SHP77 treated with DMSO at 0.1 percent for 48 hours (cell line): ENCODE measurements at regions not wholly inside any gene's neighbourhood (a gene's known extent, or its start where the extent isn't known, plus 50 kb on each side); places are given as distances from the start of the nearest gene placed in this dataset.
"Not testable (repeated sequence)": the region's sequence is repeated elsewhere in the genome, so short reads cannot be mapped to it uniquely, and the experiment has no call there.

Source experiments
- DNase-seq: peaks from one replicate; lab custom pipeline; 2025; lab: John Stamatoyannopoulos, UW

DNA sequence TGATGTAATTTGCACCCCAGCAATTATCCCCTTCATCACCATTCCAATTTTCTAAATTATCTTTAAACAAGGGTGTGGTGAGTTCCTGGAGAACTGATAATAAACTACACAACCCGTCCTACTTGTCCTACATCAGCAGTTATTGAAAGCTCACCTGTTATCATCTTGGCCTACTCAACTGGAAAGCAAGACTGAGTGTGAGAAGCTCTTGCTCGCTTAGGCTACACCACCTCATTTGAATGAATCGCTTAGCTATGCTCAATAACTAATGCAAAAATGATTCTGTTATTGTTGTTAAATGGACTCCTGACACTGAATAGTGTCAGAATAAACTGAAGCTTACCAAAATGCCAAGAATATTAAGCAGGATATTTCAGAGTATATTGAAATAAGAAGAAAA lies 115.4 kb upstream of the BTG1 start:
- no peak for DNase-seq

DNA sequence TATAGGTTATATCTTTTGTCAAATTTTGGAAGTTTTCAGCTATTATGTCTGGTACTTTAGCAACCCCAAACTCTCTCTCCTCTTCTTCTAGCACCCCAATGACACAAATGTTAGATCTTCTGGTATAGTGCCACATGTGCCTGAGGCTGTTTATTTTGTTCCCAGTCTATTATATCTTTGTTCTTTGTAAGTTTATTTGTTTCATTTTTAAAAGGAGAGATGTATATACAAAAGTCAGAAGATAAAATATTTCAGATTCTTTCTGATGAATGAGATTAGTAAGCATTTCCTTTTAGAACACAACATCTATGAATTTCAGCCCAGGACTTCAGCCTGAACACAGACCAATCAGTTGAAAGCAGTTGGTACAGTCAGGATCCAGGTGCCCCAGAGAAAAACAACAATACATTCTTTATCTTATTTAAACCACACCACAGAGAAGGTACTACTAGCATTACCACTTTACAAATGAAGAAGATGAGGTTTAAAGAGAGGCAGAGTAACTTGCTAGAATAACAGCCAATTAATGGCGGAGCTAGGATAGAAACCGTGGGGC lies 114.1 kb upstream of the BTG1 start:
- DNase-seq = no peak

GRCh38 chr12:92259291-92259690 lies 113.6 kb upstream of the BTG1 start:
- DNase-seq = no peak

- no peak for DNase-seq
These were observed 111.6 kb upstream of the BTG1 start for GRCh38 chr12:92257261-92257660.

DNA sequence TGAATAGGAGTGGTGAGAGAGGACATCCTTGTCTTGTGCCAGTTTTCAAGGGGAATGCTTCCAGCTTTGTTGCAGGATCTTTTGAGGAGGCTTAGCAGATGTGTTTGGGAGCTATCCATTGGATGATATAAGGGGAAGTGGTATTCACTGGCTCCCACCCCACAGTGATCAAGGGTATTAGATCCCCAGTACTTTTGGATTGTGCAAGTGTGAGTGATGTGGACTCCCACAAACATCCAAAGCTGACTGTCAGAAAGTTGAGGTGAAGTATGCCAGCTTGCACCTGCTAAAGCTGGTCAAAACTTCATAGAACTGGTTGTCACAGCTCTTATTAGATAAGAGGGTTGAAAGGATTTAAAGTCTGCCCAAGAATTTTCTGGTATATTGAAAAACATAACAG lies 110.1 kb upstream of the BTG1 start:
- DNase-seq = no peak

- DNase-seq = no peak
These were observed 107.7 kb upstream of the BTG1 start for GRCh38 chr12:92253301-92253700.

DNA sequence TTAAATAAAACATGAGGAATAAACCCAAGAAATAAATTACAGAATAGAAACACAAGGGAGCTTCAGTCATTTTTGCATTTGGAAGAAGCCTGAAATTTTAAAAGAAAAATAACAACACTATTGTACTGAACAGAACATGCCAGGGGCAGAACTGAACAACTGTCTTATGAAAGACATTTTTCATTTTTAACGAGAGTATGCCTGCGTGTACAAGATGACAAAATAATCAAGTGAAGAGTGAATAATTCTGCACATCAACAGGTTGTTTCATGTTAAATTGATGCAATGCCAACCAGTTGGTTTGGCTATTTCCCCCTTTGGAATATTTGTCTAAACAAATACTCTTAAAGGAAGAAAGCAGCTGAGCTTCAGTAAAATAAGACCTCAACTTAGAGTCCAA lies 103.3 kb upstream of the BTG1 start:
- no peak for DNase-seq

- DNase-seq = no peak
These were observed 98.4 kb upstream of the BTG1 start for GRCh38 chr12:92244036-92244435.

DNA sequence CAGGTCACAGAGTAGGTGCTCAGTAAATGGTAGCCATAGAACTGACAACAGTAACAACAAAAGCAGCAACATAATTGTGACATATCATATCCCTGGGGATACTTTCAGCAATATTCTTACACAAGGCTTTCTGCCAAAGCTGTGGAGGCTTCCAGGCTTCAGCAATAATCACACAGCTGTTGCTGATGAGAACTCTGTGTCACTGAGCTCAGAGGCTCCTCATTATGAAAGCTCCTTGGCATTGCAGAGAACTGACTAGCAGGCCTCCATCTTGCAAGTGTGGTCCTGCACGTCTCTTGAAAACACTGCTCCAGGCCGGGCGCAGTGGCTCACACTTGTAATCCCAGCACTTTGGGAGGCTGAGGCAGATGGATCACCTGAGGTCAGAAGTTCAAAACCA lies 97.3 kb upstream of the BTG1 start:
- no peak for DNase-seq

DNA sequence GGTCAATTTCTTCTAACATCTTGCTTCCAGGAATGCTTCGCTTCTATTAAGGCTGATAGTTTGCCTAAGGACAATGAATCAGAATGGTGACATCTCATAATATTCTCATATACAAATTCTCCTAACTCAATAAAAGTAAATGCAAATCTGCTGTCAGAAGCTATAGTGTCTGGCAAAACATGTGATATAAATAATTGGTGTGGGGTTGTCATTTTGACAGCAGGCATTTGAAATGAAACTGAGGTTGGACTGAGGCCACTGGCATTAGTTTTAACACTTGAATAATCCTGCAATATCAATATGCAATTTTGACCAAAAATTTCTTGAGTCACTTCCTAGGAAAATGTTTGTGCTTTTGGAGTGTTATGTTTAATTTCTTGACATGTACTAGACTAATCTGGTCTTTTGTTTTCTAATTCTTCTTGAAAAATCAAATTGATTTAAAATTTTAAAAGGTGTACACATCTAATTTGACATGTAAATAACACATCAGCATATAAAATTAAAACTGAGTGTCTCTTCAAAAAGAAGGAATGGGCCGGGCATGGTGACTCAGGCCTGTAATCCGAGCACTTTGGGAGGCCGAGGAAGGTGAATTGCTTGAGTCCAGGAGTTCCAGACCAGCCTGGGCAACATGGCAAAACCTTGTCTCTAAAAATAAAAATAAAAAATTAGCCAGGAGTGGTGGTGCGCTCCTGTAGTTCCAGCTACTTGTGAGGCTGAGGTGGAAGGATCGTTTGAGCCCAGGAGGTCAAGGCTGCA lies 92.3 kb upstream of the BTG1 start:
- DNase-seq = no peak

GRCh38 chr12:92237262-92237661 lies 91.6 kb upstream of the BTG1 start:
- no peak for DNase-seq

- no peak for DNase-seq
These were observed 90.2 kb upstream of the BTG1 start for GRCh38 chr12:92235703-92236472.

GRCh38 chr12:92234533-92234932 lies 88.9 kb upstream of the BTG1 start:
- no peak for DNase-seq

DNA sequence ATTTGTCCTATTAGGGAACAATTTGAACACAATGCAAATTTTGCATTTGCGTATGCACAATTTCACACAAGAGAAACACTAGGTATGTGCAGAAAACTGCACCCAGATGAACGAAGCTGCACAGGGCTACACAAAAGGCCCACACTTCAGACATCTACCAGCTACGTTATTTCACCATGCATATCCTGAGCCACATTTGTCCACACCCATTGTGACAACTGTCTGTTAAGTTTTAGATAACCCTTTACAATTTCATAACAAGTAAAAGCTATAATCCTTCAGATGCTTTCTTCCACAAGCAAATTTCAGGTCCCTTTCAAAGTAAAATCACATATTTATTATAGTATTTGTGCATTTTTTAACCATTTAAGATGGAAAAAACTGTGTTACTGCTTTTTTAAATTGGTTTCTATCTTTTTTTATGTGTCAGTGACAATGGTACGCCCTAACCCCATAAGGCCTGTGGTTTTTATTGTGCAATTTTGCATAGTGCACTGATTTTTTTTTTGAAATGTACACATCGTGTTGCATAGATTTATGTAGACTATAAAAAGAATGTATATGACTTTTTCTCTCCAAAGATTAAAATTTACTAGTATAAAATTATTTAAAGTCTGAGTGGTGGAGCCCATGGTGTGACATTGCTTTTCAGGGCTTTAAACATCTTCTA lies 87.8 kb upstream of the BTG1 start:
- no peak for DNase-seq

DNA sequence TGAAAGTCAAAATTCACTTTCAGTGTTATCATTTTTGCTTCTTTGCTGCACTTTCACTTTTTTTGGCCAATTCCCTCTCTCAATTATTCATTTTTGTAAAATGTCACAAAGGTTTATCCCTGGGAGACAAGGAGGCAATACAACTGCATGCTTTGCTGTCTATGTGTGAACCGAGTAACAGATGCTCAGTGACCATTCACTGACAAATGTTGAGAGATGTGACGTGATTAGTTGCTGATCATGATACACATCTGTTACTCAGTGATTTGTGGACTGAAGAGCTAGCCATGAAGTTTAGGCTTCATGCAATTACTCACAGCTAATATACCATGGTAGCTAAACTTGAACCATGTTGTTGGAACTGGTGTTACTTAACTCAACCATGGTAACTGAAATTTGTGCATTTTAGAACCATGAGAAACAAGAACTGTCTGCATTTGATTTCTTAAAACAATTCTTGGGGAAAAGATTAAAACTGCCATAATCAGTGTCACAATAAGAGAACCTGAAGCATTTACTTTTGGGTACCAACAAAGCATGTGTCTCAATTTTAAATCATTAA lies 86.8 kb upstream of the BTG1 start:
- not testable (repeated sequence) for DNase-seq

DNA sequence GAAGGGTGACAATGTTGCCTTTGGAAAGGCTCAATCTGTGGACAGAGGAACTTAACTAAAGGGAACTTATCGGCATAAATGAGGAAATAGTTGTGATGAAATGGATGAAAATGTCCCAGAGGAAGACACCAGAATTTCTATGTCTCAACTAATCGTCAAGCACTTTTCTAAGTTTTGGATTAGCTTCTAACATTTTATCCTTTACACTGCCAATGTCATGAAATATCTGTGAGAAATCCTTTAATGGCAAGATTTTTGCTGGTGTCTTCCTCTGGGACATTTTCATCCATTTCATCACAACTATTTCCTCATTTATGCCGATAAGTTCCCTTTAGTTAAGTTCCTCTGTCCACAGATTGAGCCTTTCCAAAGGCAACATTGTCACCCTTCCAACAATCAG lies 86.3 kb upstream of the BTG1 start:
- DNase-seq = not testable (repeated sequence)

DNA sequence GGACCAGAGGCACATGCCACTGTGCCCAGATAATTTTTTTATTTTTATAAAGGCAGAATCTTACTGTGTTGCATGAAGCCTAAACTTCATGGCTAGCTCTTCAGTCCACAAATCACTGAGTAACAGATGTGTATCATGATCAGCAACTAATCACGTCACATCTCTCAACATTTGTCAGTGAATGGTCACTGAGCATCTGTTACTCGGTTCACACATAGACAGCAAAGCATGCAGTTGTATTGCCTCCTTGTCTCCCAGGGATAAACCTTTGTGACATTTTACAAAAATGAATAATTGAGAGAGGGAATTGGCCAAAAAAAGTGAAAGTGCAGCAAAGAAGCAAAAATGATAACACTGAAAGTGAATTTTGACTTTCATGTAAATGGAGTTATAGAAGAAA lies 85.9 kb upstream of the BTG1 start:
- DNase-seq = not testable (repeated sequence)

- no peak for DNase-seq
These were observed 83.7 kb upstream of the BTG1 start for GRCh38 chr12:92229381-92229780.

GRCh38 chr12:92226961-92227360 lies 81.3 kb upstream of the BTG1 start:
- DNase-seq = no peak

DNA sequence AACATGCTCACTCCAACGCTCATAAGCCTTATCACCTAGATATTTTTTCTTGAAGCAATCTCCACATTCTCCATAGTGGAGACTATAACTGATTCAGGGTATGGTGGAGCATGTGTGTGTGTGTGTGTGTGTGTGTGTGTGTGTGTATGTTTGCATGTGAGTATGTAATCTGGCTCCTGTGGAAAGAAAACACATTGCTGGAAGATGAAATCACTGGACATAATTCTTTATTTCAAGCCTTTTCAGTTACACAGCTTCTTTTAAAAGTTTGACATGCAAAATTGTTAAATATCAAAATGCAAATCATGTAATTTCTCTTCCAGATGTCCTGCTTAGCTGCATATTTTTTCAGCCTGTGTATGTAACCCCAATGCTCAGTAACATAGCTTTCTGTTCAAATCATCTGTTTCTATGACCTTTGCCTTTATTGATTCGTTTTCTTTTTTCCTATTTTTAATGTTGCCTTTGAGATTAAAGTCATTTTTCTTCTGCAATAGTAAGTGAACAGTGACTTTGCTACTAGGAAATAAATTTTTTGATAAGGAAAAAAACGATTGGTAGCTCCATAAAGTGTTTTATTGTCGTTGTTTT lies 80.5 kb upstream of the BTG1 start:
- DNase-seq = no peak

DNA sequence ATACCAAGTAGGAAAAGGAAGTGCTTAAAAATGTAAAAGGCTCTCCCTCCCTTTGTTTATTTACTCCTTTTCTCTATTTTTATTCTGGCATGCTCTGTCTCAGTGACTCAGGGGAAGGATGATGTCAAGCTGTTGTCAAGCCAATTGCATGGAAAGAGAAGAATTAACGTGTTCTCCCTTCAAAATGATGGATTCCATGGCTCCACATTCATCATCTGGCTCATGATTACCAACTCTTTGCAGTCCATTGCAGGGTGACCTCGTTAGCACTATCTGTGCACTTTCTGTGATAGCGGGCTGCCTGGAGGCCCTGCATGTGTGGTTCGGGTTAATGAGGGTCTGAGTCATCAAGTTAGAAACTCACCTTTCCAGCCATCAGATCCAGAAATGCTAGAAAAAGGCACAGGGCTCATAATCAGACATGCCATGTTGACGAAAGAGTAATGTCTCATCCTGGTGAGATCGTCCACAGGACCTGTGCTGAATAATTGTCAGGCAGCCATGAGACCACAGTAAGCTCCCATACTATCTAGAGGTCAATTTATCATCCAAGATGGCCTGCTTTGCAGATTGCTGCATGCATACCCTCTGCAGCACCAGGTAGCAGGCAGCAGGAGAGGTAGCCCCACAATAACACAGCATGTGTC lies 79.2 kb upstream of the BTG1 start:
- DNase-seq = no peak

GRCh38 chr12:92223481-92223880 lies 77.8 kb upstream of the BTG1 start:
- no peak for DNase-seq
